Brain microvascular endothelial cell (primary cell): ENCODE measurements at regions not wholly inside any gene's neighbourhood (a gene's known extent, or its start where the extent isn't known, plus 50 kb on each side); places are given as distances from the start of the nearest gene placed in this dataset.

Experiments
- DNase-seq: peaks from one replicate; pipeline ENCODE4 v3.0.0-alpha.2; 2020
- H3K27ac ChIP-seq: fragments of 250-450 bp; sonication (Bioruptor Pico); 2 replicates; pipeline ENCODE4 v1.5.1; 2020; ENCODE audit warnings: mild to moderate bottlenecking, moderate library complexity
- H3K27me3 ChIP-seq: fragments of 250-450 bp; sonication (Bioruptor Pico); replicated peaks from 2 replicates; pipeline ENCODE4 v1.5.1; 2020; ENCODE audit warnings: mild to moderate bottlenecking
- H3K36me3 ChIP-seq: fragments of 250-450 bp; sonication (Bioruptor Pico); replicated peaks from 2 replicates; pipeline ENCODE4 v1.5.1; 2020; ENCODE audit warnings: mild to moderate bottlenecking
- H3K4me3 ChIP-seq: 2 replicates; pipeline ENCODE4 v1.5.1; 2011; ENCODE audit warnings: low read depth, mild to moderate bottlenecking, control low read depth, low read length, moderate library complexity
- CTCF ChIP-seq: IDR thresholded peaks from 2 replicates; pipeline ENCODE4 v1.5.1; 2011; ENCODE audit warnings: low read depth, mild to moderate bottlenecking, moderate library complexity, low read length, control low read depth, inconsistent platforms; ENCODE audit errors: missing control alignments
- in situ Hi-C: cut with HindIII; loops from 2 replicates; pipeline ENCODE4 v1.10.0; 2017; ENCODE audit warnings: low sequenced_read_pairs, low pct_ligation_motif_present

- Histone ChIP-seq H3K36me3 (no peaks in the 10 kb centered on the region), H3K27ac (no peak overlapping the region), H3K4me3 (no peak overlapping the region), H3K27me3 (no peaks in the 10 kb centered on the region)
- in situ Hi-C loops: no loop called here
- no peak for TF ChIP-seq CTCF
- DNase-seq: no peak
Measured at GRCh38 chr2:195119231-195119630, 537.8 kb upstream of the SLC39A10 start.

DNA sequence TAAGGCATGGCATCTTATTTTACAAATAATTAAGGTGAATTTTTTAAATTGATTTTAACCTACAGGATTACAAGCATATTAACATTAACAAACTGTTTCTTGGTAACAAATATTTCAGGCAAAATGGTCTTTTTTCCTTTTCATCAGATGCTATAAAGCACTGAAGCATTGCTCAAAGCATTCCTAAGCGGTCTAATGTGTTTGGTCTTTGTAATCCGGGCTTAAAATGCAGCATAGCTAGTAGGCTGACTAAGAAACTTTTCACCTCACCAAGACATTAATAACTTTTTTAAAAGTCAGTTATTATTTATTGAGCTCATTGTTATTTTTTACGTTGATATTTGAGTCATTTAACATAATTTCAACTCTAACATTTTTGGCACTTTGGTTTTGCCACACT, 538.8 kb upstream of the SLC39A10 start:
- H3K4me3 ChIP-seq: no peak overlapping the region
- in situ Hi-C loops: no loop called here
- H3K27me3 ChIP-seq: no peaks in the 10 kb centered on the region
- no peak for TF ChIP-seq CTCF
- DNase-seq: no peak
- H3K36me3 ChIP-seq: no peaks in the 10 kb centered on the region
- H3K27ac ChIP-seq: no peak overlapping the region

- H3K4me3 ChIP-seq: no peak overlapping the region
- no peaks in the 10 kb centered on the region for H3K36me3 ChIP-seq
- no peaks in the 10 kb centered on the region for H3K27me3 ChIP-seq
- DNase-seq: no peak
- TF ChIP-seq CTCF: no peak
- in situ Hi-C loops: no loop called here
- no peak overlapping the region for H3K27ac ChIP-seq
Measured at GRCh38 chr2:195117011-195117410, 540.0 kb upstream of the SLC39A10 start.

- no peak overlapping the region for H3K27ac ChIP-seq
- in situ Hi-C loops: no loop called here
Measured at GRCh38 chr2:195115738-195116137, 541.3 kb upstream of the SLC39A10 start.

GRCh38 chr2:195108182-195108581, 548.8 kb upstream of the SLC39A10 start:
- in situ Hi-C loops: no loop called here
- H3K27me3 ChIP-seq: no peaks in the 10 kb centered on the region
- no peaks in the 10 kb centered on the region for H3K36me3 ChIP-seq
- no peak overlapping the region for H3K27ac ChIP-seq
- TF ChIP-seq CTCF: no peak
- DNase-seq: no peak
- H3K4me3 ChIP-seq: no peak overlapping the region

More at GRCh38 chr2:195115738-195116137, 541.3 kb upstream of the SLC39A10 start:
- no peak overlapping the region for H3K4me3 ChIP-seq
- no peaks in the 10 kb centered on the region for H3K36me3 ChIP-seq
- TF ChIP-seq CTCF: no peak
- no peaks in the 10 kb centered on the region for H3K27me3 ChIP-seq
- DNase-seq: no peak

DNA sequence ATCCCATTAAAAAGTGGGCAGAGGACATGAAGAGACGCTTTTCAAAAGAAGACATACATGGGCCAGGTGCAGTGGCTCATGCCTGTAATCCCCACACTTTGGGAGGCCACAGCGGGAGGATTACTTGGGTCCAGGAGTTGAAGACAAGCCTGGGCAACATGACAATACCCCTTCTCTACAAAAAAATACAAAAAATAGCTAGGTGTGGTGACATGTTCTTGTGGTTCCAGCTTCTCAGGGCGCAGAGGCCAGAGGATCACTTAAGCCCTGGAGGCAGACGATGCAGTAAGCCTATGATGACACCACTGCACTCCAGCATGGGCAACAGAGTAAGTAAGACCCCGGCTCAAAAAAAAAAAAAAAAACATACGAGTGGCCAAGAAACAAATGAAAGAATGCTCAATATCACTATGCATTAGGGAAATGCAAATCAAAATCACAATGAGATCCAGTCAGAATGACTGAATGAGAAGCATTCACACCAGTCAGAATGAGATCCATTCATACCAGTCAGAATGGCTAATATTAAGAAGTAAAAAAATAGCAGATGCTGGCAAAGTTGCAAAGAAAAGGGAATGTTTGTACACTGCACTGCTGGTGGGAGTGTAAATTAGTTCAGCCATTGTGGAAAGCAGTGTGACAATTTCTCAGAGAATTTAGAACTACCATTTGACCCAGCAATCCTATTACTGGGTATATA, 550.2 kb upstream of the SLC39A10 start:
- no peak for TF ChIP-seq CTCF
- no peaks in the 10 kb centered on the region for H3K27me3 ChIP-seq
- H3K27ac ChIP-seq: no peak overlapping the region
- in situ Hi-C loops: no loop called here
- H3K4me3 ChIP-seq: no peak overlapping the region
- no peaks in the 10 kb centered on the region for H3K36me3 ChIP-seq
- DNase-seq: no peak
